ENCODE measurements at regions not wholly inside any gene's neighbourhood (a gene's known extent, or its start where the extent isn't known, plus 50 kb on each side); places are given as distances from the start of the nearest gene placed in this dataset.
"Not testable (repeated sequence)": the region's sequence is repeated elsewhere in the genome, so short reads cannot be mapped to it uniquely, and the experiment has no call there.

GRCh38 chr12:131213896-131214442 lies 260.3 kb downstream of the ADGRD1 start:
- DNase-seq (ENCODE audit: low read depth in 2 of 2): no peak

GRCh38 chr12:131214936-131215335 lies 261.2 kb downstream of the ADGRD1 start:
- DNase-seq (ENCODE audit: low read depth in 2 of 2): not testable (repeated sequence)

- DNase-seq (ENCODE audit: low read depth in 2 of 2): not testable (repeated sequence)
These were observed 262.9 kb downstream of the ADGRD1 start for GRCh38 chr12:131216587-131216986.

- no peak for DNase-seq (ENCODE audit: low read depth in 2 of 2)
These were observed 263.4 kb downstream of the ADGRD1 start for GRCh38 chr12:131217024-131217586.

GRCh38 chr12:131218026-131218922 lies 264.6 kb downstream of the ADGRD1 start:
- no peak for DNase-seq (ENCODE audit: low read depth in 2 of 2)

GRCh38 chr12:131218923-131219669 lies 265.4 kb downstream of the ADGRD1 start:
- no peak for DNase-seq (ENCODE audit: low read depth in 2 of 2)

GRCh38 chr12:131219670-131220330 lies 266.1 kb downstream of the ADGRD1 start:
- no peak for DNase-seq (ENCODE audit: low read depth in 2 of 2)

GRCh38 chr12:131220331-131220685 lies 266.6 kb downstream of the ADGRD1 start:
- no peak for DNase-seq (ENCODE audit: low read depth in 2 of 2)

GRCh38 chr12:131221061-131221956 lies 267.6 kb downstream of the ADGRD1 start:
- no peak for DNase-seq (ENCODE audit: low read depth in 2 of 2)

GRCh38 chr12:131221957-131222328 lies 268.2 kb downstream of the ADGRD1 start:
- DNase-seq (ENCODE audit: low read depth in 2 of 2): no peak

GRCh38 chr12:131222329-131223139 lies 268.8 kb downstream of the ADGRD1 start:
- DNase-seq (ENCODE audit: low read depth in 2 of 2): no peak

- no peak for DNase-seq (ENCODE audit: low read depth in 2 of 2)
These were observed 269.6 kb downstream of the ADGRD1 start for GRCh38 chr12:131223171-131223761.

- no peak for DNase-seq (ENCODE audit: low read depth in 2 of 2)
These were observed 270.1 kb downstream of the ADGRD1 start for GRCh38 chr12:131223791-131224225.

GRCh38 chr12:131224226-131225065 lies 270.7 kb downstream of the ADGRD1 start:
- DNase-seq (ENCODE audit: low read depth in 2 of 2): not testable (repeated sequence)

GRCh38 chr12:131225066-131225380 lies 271.3 kb downstream of the ADGRD1 start:
- DNase-seq (ENCODE audit: low read depth in 2 of 2): not testable (repeated sequence)

- DNase-seq (ENCODE audit: low read depth in 2 of 2): no peak
These were observed 272.9 kb downstream of the ADGRD1 start for GRCh38 chr12:131226345-131227265.

GRCh38 chr12:131227641-131228040 lies 273.9 kb downstream of the ADGRD1 start:
- not testable (repeated sequence) for DNase-seq (ENCODE audit: low read depth in 2 of 2)

GRCh38 chr12:131229079-131229425 lies 275.3 kb downstream of the ADGRD1 start:
- DNase-seq (ENCODE audit: low read depth in 2 of 2): not testable (repeated sequence)

Measured in activated CD4-positive, alpha-beta T cell treated with anti-CD3 and anti-CD28 coated beads for 24 hours (primary cell).